Activated B cell treated with CpG ODN at 0.5 μM for 24 hours (primary cell): ENCODE measurements at regions not wholly inside any gene's neighbourhood (a gene's known extent, or its start where the extent isn't known, plus 50 kb on each side); places are given as distances from the start of the nearest gene placed in this dataset.

ENCODE experiments used
- ATAC-seq: fragments of 200-7000 bp; cut with Tn5 transposase; one replicate; pipeline ENCODE4 v1.10.0; 2021; ENCODE audit warnings: low read depth, mild to moderate bottlenecking, moderate library complexity
- CTCF ChIA-PET: fragments of 350-600 bp; sonication (Branson Sonifier 250); formaldehyde crosslinking; loops from one replicate; lab custom pipeline; 2021; ENCODE audit warnings: antibody characterized with exemption; lab: Charles Lee
- POLR2A ChIA-PET: fragments of 350-600 bp; sonication (Branson Sonifier 250); formaldehyde crosslinking; loops from one replicate; lab custom pipeline; 2021; ENCODE audit warnings: antibody characterized with exemption; lab: Charles Lee
- DNase-seq: peaks from one replicate; pipeline ENCODE4 v3.0.0; 2022
- H3K27ac Mint-ChIP-seq: one replicate; pipeline ENCODE4 v1.8.0; 2020; ENCODE audit warnings: mixed read lengths
- H3K27me3 Mint-ChIP-seq: one replicate; pipeline ENCODE4 v1.8.0; 2021; ENCODE audit warnings: mixed read lengths
- H3K36me3 Mint-ChIP-seq: one replicate; pipeline ENCODE4 v1.8.0; 2021; ENCODE audit warnings: low read depth, mixed read lengths
- H3K4me1 Mint-ChIP-seq: one replicate; pipeline ENCODE4 v1.8.0; 2021; ENCODE audit warnings: mixed read lengths
- H3K4me3 Mint-ChIP-seq: one replicate; pipeline ENCODE4 v1.8.0; 2020; ENCODE audit warnings: mild to moderate bottlenecking, mixed read lengths
- H3K9me3 Mint-ChIP-seq: one replicate; pipeline ENCODE4 v1.8.0; 2020; ENCODE audit warnings: mixed read lengths
- intact Hi-C: fragments of 100-400 bp; cut with micrococcal nuclease; formaldehyde crosslinking; loops from one replicate; pipeline ENCODE4 v1.15.1; 2024
- TF ChIP-seq, protein P1 (sequence below): fragments of 200-600 bp; IDR thresholded peaks from one replicate; pipeline ENCODE4 v1.8.0; 2022; ENCODE audit warnings: antibody characterized with exemption, mild to moderate bottlenecking

GRCh38 chr12:43087195-43088091 is 464.6 kb downstream of the ADAMTS20 start:
- Mint-ChIP-seq H3K4me3 (no peak overlapping the region), H3K27me3 (no peaks in the 10 kb centered on the region), H3K4me1 (no peaks in the 10 kb centered on the region), H3K27ac (no peak overlapping the region), H3K36me3 (no peaks in the 10 kb centered on the region), H3K9me3 (peaks cover 22% of the 10 kb centered on the region)
- intact Hi-C loops: no loop called here
- CTCF ChIA-PET: no interaction called here
- DNase-seq (no peak), ATAC-seq (no peak)
- TF ChIP-seq, protein P1, sequence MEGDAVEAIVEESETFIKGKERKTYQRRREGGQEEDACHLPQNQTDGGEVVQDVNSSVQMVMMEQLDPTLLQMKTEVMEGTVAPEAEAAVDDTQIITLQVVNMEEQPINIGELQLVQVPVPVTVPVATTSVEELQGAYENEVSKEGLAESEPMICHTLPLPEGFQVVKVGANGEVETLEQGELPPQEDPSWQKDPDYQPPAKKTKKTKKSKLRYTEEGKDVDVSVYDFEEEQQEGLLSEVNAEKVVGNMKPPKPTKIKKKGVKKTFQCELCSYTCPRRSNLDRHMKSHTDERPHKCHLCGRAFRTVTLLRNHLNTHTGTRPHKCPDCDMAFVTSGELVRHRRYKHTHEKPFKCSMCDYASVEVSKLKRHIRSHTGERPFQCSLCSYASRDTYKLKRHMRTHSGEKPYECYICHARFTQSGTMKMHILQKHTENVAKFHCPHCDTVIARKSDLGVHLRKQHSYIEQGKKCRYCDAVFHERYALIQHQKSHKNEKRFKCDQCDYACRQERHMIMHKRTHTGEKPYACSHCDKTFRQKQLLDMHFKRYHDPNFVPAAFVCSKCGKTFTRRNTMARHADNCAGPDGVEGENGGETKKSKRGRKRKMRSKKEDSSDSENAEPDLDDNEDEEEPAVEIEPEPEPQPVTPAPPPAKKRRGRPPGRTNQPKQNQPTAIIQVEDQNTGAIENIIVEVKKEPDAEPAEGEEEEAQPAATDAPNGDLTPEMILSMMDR: no peak
- POLR2A ChIA-PET: no interaction called here

DNA sequence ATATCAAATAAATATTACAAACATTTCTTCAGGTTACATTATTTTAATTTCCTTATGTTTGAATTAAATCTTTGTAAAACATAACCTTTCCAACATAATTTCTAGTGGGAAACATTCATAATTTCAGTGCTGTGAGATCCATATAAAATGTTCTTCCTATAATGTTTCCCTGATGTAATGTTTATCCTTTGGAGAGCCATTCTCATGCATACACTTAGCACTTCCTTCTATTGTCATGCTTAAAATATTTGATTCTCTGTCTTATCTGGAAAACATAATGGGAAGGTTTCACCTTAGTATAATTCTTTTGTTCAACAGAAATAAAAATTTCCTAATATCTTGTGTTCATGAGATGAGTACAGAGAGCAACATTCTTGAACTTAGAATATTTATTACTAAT is 472.5 kb downstream of the ADAMTS20 start:
- intact Hi-C loops: no loop called here
- ATAC-seq (no peak), DNase-seq (no peak)
- ChIA-PET POLR2A (no interaction called here), CTCF (no interaction called here)
- H3K4me1 Mint-ChIP-seq: no peaks in the 10 kb centered on the region
- H3K4me3 Mint-ChIP-seq: no peak overlapping the region
- H3K27ac Mint-ChIP-seq: no peak overlapping the region
- H3K36me3 Mint-ChIP-seq: no peaks in the 10 kb centered on the region
- TF ChIP-seq, protein P1: no peak
- H3K9me3 Mint-ChIP-seq: peaks cover 9% of the 10 kb centered on the region
- H3K27me3 Mint-ChIP-seq: no peaks in the 10 kb centered on the region

- Mint-ChIP-seq H3K36me3 (no peaks in the 10 kb centered on the region), H3K27me3 (no peaks in the 10 kb centered on the region), H3K4me3 (no peak overlapping the region), H3K9me3 (peaks cover 4% of the 10 kb centered on the region), H3K4me1 (no peaks in the 10 kb centered on the region), H3K27ac (no peak overlapping the region)
- DNase-seq (no peak), ATAC-seq (no peak)
- ChIA-PET CTCF (no interaction called here), POLR2A (no interaction called here)
- intact Hi-C loops: no loop called here
- TF ChIP-seq, protein P1: no peak
Measured at GRCh38 chr12:43078976-43079375, 473.0 kb downstream of the ADAMTS20 start.

DNA sequence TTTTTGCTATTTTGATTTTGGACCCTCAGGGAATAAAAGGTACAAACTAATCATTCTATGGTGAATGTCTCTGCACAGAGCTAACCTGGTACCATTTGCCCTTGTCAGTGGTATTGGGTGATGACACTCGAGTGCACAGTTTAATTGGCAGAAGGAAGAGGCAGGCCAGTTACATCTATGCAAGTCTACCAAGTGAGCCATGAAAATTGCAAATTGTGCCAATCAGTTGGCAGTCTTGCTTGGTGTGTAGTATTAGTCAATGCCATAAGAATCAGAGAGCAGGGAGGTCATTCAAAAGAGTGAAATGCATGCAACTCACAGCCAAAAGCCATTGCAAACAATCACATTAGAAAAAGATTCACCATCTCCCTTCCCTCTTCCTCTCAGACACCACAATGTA is 479.6 kb downstream of the ADAMTS20 start:
- H3K4me1 Mint-ChIP-seq: no peaks in the 10 kb centered on the region
- POLR2A ChIA-PET: no interaction called here
- no peak overlapping the region for H3K4me3 Mint-ChIP-seq
- TF ChIP-seq, protein P1: no peak
- CTCF ChIA-PET: no interaction called here
- no peaks in the 10 kb centered on the region for H3K9me3 Mint-ChIP-seq
- no peak overlapping the region for H3K27ac Mint-ChIP-seq
- intact Hi-C loops: no loop called here
- no peaks in the 10 kb centered on the region for H3K27me3 Mint-ChIP-seq
- no peak for DNase-seq
- ATAC-seq: no peak
- no peaks in the 10 kb centered on the region for H3K36me3 Mint-ChIP-seq

DNA sequence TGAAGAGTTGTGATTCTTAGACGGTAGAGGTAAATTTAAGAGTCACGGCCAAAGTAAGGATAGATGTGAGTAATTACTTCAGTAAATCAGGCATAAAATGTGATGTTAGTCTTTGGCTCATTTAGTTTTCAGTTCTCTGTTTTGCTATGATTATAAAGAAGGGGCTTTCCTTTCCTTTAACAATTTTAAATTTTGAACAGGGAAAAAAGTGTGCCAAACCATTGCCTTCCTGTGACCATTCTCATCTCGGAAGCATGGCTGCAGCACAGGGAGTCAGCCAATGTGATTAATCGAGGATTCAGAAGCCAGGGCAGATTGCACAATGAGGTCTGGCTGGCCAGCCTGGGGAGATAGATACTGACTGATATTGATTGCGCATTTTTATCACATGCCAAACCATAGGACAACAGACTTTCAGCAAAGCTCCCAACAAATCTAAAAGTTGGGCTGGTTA is 480.2 kb upstream of the PRICKLE1 start:
- H3K9me3 Mint-ChIP-seq: no peaks in the 10 kb centered on the region
- no peak overlapping the region for H3K27ac Mint-ChIP-seq
- H3K27me3 Mint-ChIP-seq: no peaks in the 10 kb centered on the region
- no peaks in the 10 kb centered on the region for H3K36me3 Mint-ChIP-seq
- DNase-seq (no peak), ATAC-seq (no peak)
- no peaks in the 10 kb centered on the region for H3K4me1 Mint-ChIP-seq
- ChIA-PET POLR2A (no interaction called here), CTCF (no interaction called here)
- TF ChIP-seq, protein P1: no peak
- intact Hi-C loops: no loop called here
- no peak overlapping the region for H3K4me3 Mint-ChIP-seq
